ENCODE measurements at regions not wholly inside any gene's neighbourhood (a gene's known extent, or its start where the extent isn't known, plus 50 kb on each side); places are given as distances from the start of the nearest gene placed in this dataset.

- TF ChIP-seq CTCF (IDR thresholded peaks at IDR 0.05; ENCODE audit: low read depth, low read length, missing input control) (no peak), YY1 (IDR thresholded peaks at IDR 0.05) (no peak), RAD21 (IDR thresholded peaks at IDR 0.05) (no peak), SP1 (IDR thresholded peaks at IDR 0.05) (no peak), ZBTB33 (IDR thresholded peaks at IDR 0.05) (no peak), GABPA (IDR thresholded peaks at IDR 0.05 in 1 of 2, conservative IDR thresholded peaks at IDR 0.05 in 1 of 2) (no peak), MAX (IDR thresholded peaks at IDR 0.05) (no peak), JUND (IDR thresholded peaks at IDR 0.05) (no peak), ATF3 (IDR thresholded peaks at IDR 0.05) (no peak), EGR1 (IDR thresholded peaks at IDR 0.05; ENCODE audit: low read depth in 2 of 2) (no peak), HNF4G (IDR thresholded peaks at IDR 0.05) (no peak), FOXA1 (IDR thresholded peaks at IDR 0.05) (no peak), REST (IDR thresholded peaks at IDR 0.05) (no peak)
These were observed 642.4 kb upstream of the PKDCC start for GRCh38 chr2:41405441-41405840.
